Lung (tissue), 11 donors: ENCODE measurements at regions not wholly inside any gene's neighbourhood (a gene's known extent, or its start where the extent isn't known, plus 50 kb on each side); places are given as distances from the start of the nearest gene placed in this dataset.

ENCODE experiments used
- ATAC-seq: fragments of 200-7000 bp; cut with Tn5 transposase; one replicate; pipeline ENCODE4 v1.9.1; 2020; ENCODE audit warnings: moderate number of reproducible peaks; ENCODE audit not compliant: insufficient read depth, low FRiP score
- DNase-seq, 3 donors: peaks; one replicate each; pipeline ENCODE4 v3.0.0-alpha.2; 2013 to 2017
- H3K27ac ChIP-seq, 2 donors: one replicate each; pipeline ENCODE4 v1.5.1; 2013; ENCODE audit warnings: mild to moderate bottlenecking in 2 of 2, moderate library complexity in 2 of 2, control low read depth in 1 of 2, inconsistent platforms in 1 of 2, low read depth in 1 of 2, low read length in 1 of 2
- H3K27me3 ChIP-seq, 3 donors: one replicate each; pipeline ENCODE4 v1.5.1; 2013; ENCODE audit warnings: low read length in 2 of 3; ENCODE audit not compliant: control insufficient read depth in 3 of 3, insufficient read depth in 3 of 3
- H3K36me3 ChIP-seq, 4 donors: one replicate each; pipeline ENCODE4 v1.5.1; 2013; ENCODE audit warnings: low read length in 4 of 4, mild to moderate bottlenecking in 1 of 4, moderate library complexity in 1 of 4; ENCODE audit not compliant: control insufficient read depth in 4 of 4, insufficient read depth in 4 of 4
- H3K4me1 ChIP-seq, 5 donors: one replicate each; pipeline ENCODE4 v1.5.1; 2013; ENCODE audit warnings: low read length in 5 of 5, mild to moderate bottlenecking in 2 of 5, moderate library complexity in 1 of 5; ENCODE audit not compliant: control insufficient read depth in 5 of 5, insufficient read depth in 5 of 5
- H3K4me3 ChIP-seq: one replicate; pipeline ENCODE4 v1.5.1; 2013; ENCODE audit warnings: mild to moderate bottlenecking, control low read depth, moderate library complexity
- H3K9ac ChIP-seq, 2 donors: one replicate each; pipeline ENCODE4 v1.5.1; 2013; ENCODE audit warnings: low read length in 2 of 2, control low read depth in 1 of 2; ENCODE audit not compliant: insufficient read depth in 1 of 2
- H3K9me3 ChIP-seq, 4 donors: one replicate each; pipeline ENCODE4 v1.5.1; 2013; ENCODE audit warnings: low read length in 3 of 4, mild to moderate bottlenecking in 1 of 4, moderate library complexity in 1 of 4; ENCODE audit not compliant: control insufficient read depth in 4 of 4, insufficient read depth in 3 of 4
- CTCF ChIP-seq: IDR thresholded peaks from 2 replicates; pipeline ENCODE4 v1.5.1; 2012; ENCODE audit warnings: mild to moderate bottlenecking; ENCODE audit errors: control extremely low read depth, extremely low read depth
- WGBS, 2 donors: extraction: QIAGEN DNeasy Blood & Tissue Kit; methylation state at CpG; one replicate each; pipeline ENCODE4 v1.1.7; 2013; 5-methylcytosine and 5-hydroxymethylcytosine counted together
- donor health status: control.
- donor health status: control.
- donor health status: Bipolar disorder and iron deficiency.
- donor health status: healthy.
- donor health status: DM: yes; HTN: yes; CAD: no.

GRCh38 chr16:89042711-89043551 is 50.7 kb upstream of the ACSF3 start:
- H3K36me3 ChIP-seq = no peaks in the 10 kb centered on the region
- DNase-seq (no peak), ATAC-seq (no peak)
- no peak for TF ChIP-seq CTCF
- no peak overlapping the region for H3K27ac ChIP-seq
- no peak overlapping the region for H3K4me3 ChIP-seq
- H3K9me3 ChIP-seq = no peaks in the 10 kb centered on the region
- H3K9ac ChIP-seq = no peak overlapping the region
- no peaks in the 10 kb centered on the region for H3K4me1 ChIP-seq
- peaks cover 2 to 21% (median 3%) of the 10 kb centered on the region in 3 donors for H3K27me3 ChIP-seq
- WGBS, 2 donors = 82 to 92% methylated on average over 31 to 32 of the region's 32 CpGs

GRCh38 chr16:89043636-89044417 is 49.8 kb upstream of the ACSF3 start:
- H3K4me3 ChIP-seq = no peak overlapping the region
- no peaks in the 10 kb centered on the region for H3K9me3 ChIP-seq
- no peak for ATAC-seq
- H3K36me3 ChIP-seq = no peaks in the 10 kb centered on the region
- no peaks in the 10 kb centered on the region for H3K4me1 ChIP-seq
- no peak for TF ChIP-seq CTCF
- H3K9ac ChIP-seq = no peak overlapping the region
- 79 to 90% methylated on average over 17 of the region's 17 CpGs for WGBS, 2 donors
- no peak overlapping the region for H3K27ac ChIP-seq
- DNase-seq = no peak
- peaks cover 3 to 26% (median 10%) of the 10 kb centered on the region in 3 donors for H3K27me3 ChIP-seq
